ENCODE measurements at regions not wholly inside any gene's neighbourhood (a gene's known extent, or its start where the extent isn't known, plus 50 kb on each side); places are given as distances from the start of the nearest gene placed in this dataset.

DNA sequence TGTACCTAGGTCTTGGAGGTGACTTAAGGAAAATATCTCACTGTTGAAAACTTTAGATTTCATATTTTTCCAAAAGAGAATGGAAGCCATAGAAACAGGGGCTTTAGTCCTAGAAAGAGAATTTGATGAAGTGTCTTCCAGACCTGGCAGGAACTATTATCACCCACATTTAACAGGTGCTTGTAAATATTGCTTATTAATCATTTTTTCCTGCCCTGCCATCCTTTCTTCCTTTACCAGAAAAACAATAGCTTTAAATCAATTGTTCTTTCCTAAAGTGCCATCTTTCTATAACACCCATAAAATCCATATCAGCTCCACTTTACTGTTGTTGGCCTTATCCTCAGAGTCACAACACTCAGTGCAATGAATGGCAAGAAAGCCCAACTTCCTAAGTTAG lies 350.9 kb downstream of the YTHDC2 start:
- intact Hi-C loops (cut with DNase I; ENCODE audit: low total_unique reads) = no loop called here
- no peak for TF ChIP-seq POLR2A (IDR thresholded peaks at IDR 0.05)
- Histone ChIP-seq H3K9me3 (no peaks in the 10 kb centered on the region), H3K36me3 (ENCODE audit: low read depth, missing control alignments) (no peaks in the 10 kb centered on the region), H3K4me1 (no peaks in the 10 kb centered on the region), H3K27me3 (no peaks in the 10 kb centered on the region), H3K4me3 (no peak overlapping the region), H3K27ac (no peak overlapping the region)
- no peak for DNase-seq

DNA sequence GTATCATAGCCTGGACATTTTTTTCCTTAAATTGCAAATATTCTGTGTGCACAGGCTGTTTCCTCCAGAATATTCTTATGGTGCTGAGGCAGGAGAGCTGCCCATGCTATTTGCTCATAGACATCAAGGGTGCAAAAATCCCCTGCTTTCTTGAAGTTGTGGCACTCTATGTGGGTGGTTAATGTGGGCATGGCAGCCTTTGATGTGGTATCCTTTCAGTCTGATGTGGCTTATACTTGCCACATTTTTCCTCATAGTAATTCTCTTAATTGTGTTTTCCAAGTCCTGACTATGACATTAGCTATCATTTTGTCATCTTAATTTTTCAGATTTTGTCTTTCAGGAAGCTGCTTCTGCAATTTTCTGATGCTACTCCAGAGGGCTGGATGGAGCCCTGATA lies 353.3 kb downstream of the YTHDC2 start:
- no peaks in the 10 kb centered on the region for H3K27me3 ChIP-seq
- no peaks in the 10 kb centered on the region for H3K9me3 ChIP-seq
- no peaks in the 10 kb centered on the region for H3K36me3 ChIP-seq (ENCODE audit: low read depth, missing control alignments)
- DNase-seq = no peak
- intact Hi-C loops (cut with DNase I; ENCODE audit: low total_unique reads) = no loop called here
- no peaks in the 10 kb centered on the region for H3K4me1 ChIP-seq
- H3K27ac ChIP-seq = no peak overlapping the region
- no peak overlapping the region for H3K4me3 ChIP-seq
- no peak for TF ChIP-seq POLR2A (IDR thresholded peaks at IDR 0.05)
- TF ChIP-seq, protein P1, sequence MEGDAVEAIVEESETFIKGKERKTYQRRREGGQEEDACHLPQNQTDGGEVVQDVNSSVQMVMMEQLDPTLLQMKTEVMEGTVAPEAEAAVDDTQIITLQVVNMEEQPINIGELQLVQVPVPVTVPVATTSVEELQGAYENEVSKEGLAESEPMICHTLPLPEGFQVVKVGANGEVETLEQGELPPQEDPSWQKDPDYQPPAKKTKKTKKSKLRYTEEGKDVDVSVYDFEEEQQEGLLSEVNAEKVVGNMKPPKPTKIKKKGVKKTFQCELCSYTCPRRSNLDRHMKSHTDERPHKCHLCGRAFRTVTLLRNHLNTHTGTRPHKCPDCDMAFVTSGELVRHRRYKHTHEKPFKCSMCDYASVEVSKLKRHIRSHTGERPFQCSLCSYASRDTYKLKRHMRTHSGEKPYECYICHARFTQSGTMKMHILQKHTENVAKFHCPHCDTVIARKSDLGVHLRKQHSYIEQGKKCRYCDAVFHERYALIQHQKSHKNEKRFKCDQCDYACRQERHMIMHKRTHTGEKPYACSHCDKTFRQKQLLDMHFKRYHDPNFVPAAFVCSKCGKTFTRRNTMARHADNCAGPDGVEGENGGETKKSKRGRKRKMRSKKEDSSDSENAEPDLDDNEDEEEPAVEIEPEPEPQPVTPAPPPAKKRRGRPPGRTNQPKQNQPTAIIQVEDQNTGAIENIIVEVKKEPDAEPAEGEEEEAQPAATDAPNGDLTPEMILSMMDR (IDR thresholded peaks at IDR 0.05) = no peak

DNA sequence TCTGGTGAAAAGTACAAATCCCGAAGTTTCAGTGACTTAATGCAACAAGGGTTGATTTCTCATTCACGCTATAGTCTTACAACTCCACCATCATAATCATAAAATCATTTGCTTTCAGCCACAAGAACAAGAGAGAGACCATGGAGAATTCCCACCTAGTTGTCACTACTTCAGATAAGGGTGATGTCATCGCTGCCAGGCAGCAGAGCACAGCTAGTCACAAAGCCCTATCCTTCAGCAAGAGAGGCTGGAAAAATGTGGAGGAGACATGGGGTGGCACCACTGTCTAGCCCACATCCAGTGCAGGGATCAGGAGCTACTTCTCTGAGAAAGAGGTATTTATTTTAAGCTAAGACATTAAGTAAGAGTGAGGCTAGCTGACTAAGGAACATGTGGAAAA lies 356.1 kb downstream of the YTHDC2 start:
- no peak for DNase-seq
- Histone ChIP-seq H3K36me3 (ENCODE audit: low read depth, missing control alignments) (no peaks in the 10 kb centered on the region), H3K27me3 (no peaks in the 10 kb centered on the region), H3K9me3 (no peaks in the 10 kb centered on the region), H3K27ac (no peak overlapping the region), H3K4me3 (no peak overlapping the region), H3K4me1 (no peaks in the 10 kb centered on the region)
- intact Hi-C loops (cut with DNase I; ENCODE audit: low total_unique reads) = no loop called here
- 89% methylated on average over 3 of the region's 3 CpGs for WGBS, 2 donors
- TF ChIP-seq, protein P1 (IDR thresholded peaks at IDR 0.05) = no peak
- TF ChIP-seq POLR2A (IDR thresholded peaks at IDR 0.05) = no peak

DNA sequence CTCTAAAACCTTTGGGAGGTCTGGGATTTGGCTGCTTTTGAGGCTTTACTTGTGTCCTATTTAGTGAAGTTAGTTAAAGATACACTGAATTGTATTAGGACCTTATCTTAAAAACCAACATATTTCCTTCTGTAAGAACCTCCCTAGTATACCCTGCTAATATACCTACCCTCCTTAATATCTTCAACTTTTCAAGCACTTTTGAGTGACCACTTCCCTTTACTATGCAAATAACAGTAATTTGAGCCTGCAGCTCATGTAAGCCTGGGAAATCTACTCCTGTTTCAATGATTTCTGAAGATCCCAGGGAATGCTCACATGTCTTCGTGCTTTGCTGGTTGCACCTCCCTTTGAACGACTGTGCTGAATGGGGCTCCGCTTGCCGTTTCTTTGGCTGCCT lies 358.5 kb downstream of the YTHDC2 start:
- Histone ChIP-seq H3K4me3 (no peak overlapping the region), H3K4me1 (no peaks in the 10 kb centered on the region), H3K9me3 (no peaks in the 10 kb centered on the region), H3K27me3 (no peaks in the 10 kb centered on the region), H3K36me3 (ENCODE audit: low read depth, missing control alignments) (no peaks in the 10 kb centered on the region), H3K27ac (no peak overlapping the region)
- no peak for DNase-seq
- TF ChIP-seq POLR2A (IDR thresholded peaks at IDR 0.05) = no peak
- TF ChIP-seq, protein P1 (IDR thresholded peaks at IDR 0.05) = no peak
- WGBS, 2 donors = 67 to 82% methylated on average over 3 to 4 of the region's 4 CpGs
- intact Hi-C loops (cut with DNase I; ENCODE audit: low total_unique reads) = no loop called here

DNA sequence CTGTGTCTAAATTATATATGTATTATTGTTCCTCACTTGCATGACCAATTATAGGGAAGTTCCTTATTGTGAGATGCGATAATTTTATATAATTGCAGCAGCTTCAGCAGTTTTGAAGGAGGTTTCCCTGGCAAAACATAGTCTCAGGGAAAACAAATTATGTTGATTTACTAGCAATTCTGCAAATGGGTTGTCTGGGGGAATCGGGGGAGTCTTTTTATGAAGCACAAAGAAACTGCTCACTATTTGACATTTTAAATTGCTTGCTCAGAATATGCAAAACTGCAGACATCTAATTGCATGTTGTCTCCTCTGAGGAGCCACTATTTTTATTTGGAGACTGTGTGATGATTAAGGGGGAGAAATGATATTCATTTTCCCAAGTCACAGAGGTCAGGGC lies 361.6 kb downstream of the YTHDC2 start:
- no peak overlapping the region for H3K27ac ChIP-seq
- intact Hi-C loops (cut with DNase I; ENCODE audit: low total_unique reads) = no loop called here
- H3K36me3 ChIP-seq (ENCODE audit: low read depth, missing control alignments) = no peaks in the 10 kb centered on the region
- no peak overlapping the region for H3K4me3 ChIP-seq
- no peaks in the 10 kb centered on the region for H3K27me3 ChIP-seq
- no peaks in the 10 kb centered on the region for H3K9me3 ChIP-seq
- no peak for DNase-seq
- TF ChIP-seq POLR2A (IDR thresholded peaks at IDR 0.05) = no peak
- TF ChIP-seq, protein P1 (IDR thresholded peaks at IDR 0.05) = no peak
- no peaks in the 10 kb centered on the region for H3K4me1 ChIP-seq
- WGBS, 2 donors = 17 to 25% methylated on average over 2 of the region's 2 CpGs
